Stimulated activated CD4-positive, alpha-beta T cell treated with anti-CD3 and anti-CD28 coated beads, Interleukin-12 subunit alpha, Interleukin-12 subunit beta, amount 100 ng/mL, for 24 hours (primary cell): ENCODE measurements at regions not wholly inside any gene's neighbourhood (a gene's known extent, or its start where the extent isn't known, plus 50 kb on each side); places are given as distances from the start of the nearest gene placed in this dataset.
"Not testable (repeated sequence)": the region's sequence is repeated elsewhere in the genome, so short reads cannot be mapped to it uniquely, and the experiment has no call there.

Experiments used
- DNase-seq, 2 experiments: peaks; one replicate each; pipeline ENCODE4 v3.0.0-alpha.2; 2020; ENCODE audit warnings: low read depth in 2 of 2

- no peak for DNase-seq
Measured at GRCh38 chr14:38578278-38578681, 322.4 kb upstream of the CLEC14A start.

GRCh38 chr14:38567703-38568102 is 311.8 kb upstream of the CLEC14A start:
- no peak for DNase-seq

- no peak for DNase-seq
Measured at GRCh38 chr14:38561657-38562056, 305.8 kb upstream of the CLEC14A start.

GRCh38 chr14:38559711-38560110 is 303.8 kb upstream of the CLEC14A start:
- DNase-seq, result no peak

- DNase-seq, result not testable (repeated sequence)
Measured at GRCh38 chr14:38557391-38557790, 301.5 kb upstream of the CLEC14A start.

GRCh38 chr14:38556252-38556651 is 300.4 kb upstream of the CLEC14A start:
- DNase-seq, result no peak

GRCh38 chr14:38554026-38554425 is 298.1 kb upstream of the CLEC14A start:
- DNase-seq, result no peak

- no peak for DNase-seq
Measured at GRCh38 chr14:38553586-38553985, 297.7 kb upstream of the CLEC14A start.

- DNase-seq, result no peak
Measured at GRCh38 chr14:38549564-38549963, 293.7 kb upstream of the CLEC14A start.

GRCh38 chr14:38547961-38548490 is 292.1 kb upstream of the CLEC14A start:
- no peak for DNase-seq

- no peak for DNase-seq
Measured at GRCh38 chr14:38546932-38547551, 291.1 kb upstream of the CLEC14A start.

- DNase-seq, result no peak
Measured at GRCh38 chr14:38544776-38545175, 288.9 kb upstream of the CLEC14A start.

GRCh38 chr14:38543851-38544250 is 288.0 kb upstream of the CLEC14A start:
- not testable (repeated sequence) for DNase-seq

- DNase-seq, result not testable (repeated sequence)
Measured at GRCh38 chr14:38538053-38538452, 282.2 kb upstream of the CLEC14A start.

GRCh38 chr14:38536376-38537038 is 280.6 kb upstream of the CLEC14A start:
- DNase-seq, result no peak

- DNase-seq, result no peak
Measured at GRCh38 chr14:38528582-38528981, 272.7 kb upstream of the CLEC14A start.

- no peak for DNase-seq
Measured at GRCh38 chr14:38527502-38527878, 271.6 kb upstream of the CLEC14A start.

- DNase-seq, result no peak
Measured at GRCh38 chr14:38526826-38527501, 271.1 kb upstream of the CLEC14A start.

GRCh38 chr14:38524636-38525509 is 269.0 kb upstream of the CLEC14A start:
- no peak for DNase-seq

GRCh38 chr14:38522724-38523123 is 266.8 kb upstream of the CLEC14A start:
- no peak for DNase-seq

GRCh38 chr14:38521591-38521990 is 265.7 kb upstream of the CLEC14A start:
- no peak for DNase-seq

GRCh38 chr14:38517426-38517825 is 261.5 kb upstream of the CLEC14A start:
- DNase-seq, result no peak
